HG03175 (cell line): ENCODE measurements at regions not wholly inside any gene's neighbourhood (a gene's known extent, or its start where the extent isn't known, plus 50 kb on each side); places are given as distances from the start of the nearest gene placed in this dataset.
"Not testable (repeated sequence)": the region's sequence is repeated elsewhere in the genome, so short reads cannot be mapped to it uniquely, and the experiment has no call there.

Experiments used
- ATAC-seq: cut with Tn5 transposase; IDR thresholded peaks from one replicate; pipeline ENCODE4 v1.9.1; 2021; ENCODE audit warnings: mild to moderate bottlenecking, moderate library complexity; ENCODE audit not compliant: unreplicated experiment

GRCh38 chrX:95549552-95549951, 1135.1 kb upstream of the DIAPH2 start:
- not testable (repeated sequence) for ATAC-seq

GRCh38 chrX:95585321-95585720, 1099.3 kb upstream of the DIAPH2 start:
- ATAC-seq = no peak

GRCh38 chrX:95612350-95612749, 1072.3 kb upstream of the DIAPH2 start:
- no peak for ATAC-seq

- no peak for ATAC-seq
Observed at GRCh38 chrX:95622200-95622599, 1062.4 kb upstream of the DIAPH2 start.

- ATAC-seq = no peak
Observed at GRCh38 chrX:95626748-95627147, 1057.9 kb upstream of the DIAPH2 start.

GRCh38 chrX:95628796-95629195, 1055.8 kb upstream of the DIAPH2 start:
- ATAC-seq = no peak

GRCh38 chrX:95629737-95630136, 1054.9 kb upstream of the DIAPH2 start:
- ATAC-seq = no peak

- ATAC-seq = no peak
Observed at GRCh38 chrX:95640226-95640625, 1044.4 kb upstream of the DIAPH2 start.

- no peak for ATAC-seq
Observed at GRCh38 chrX:95645738-95646137, 1038.9 kb upstream of the DIAPH2 start.

- ATAC-seq = no peak
Observed at GRCh38 chrX:95662200-95662599, 1022.4 kb upstream of the DIAPH2 start.

- no peak for ATAC-seq
Observed at GRCh38 chrX:95666056-95666455, 1018.6 kb upstream of the DIAPH2 start.

GRCh38 chrX:95675011-95675410, 1009.6 kb upstream of the DIAPH2 start:
- no peak for ATAC-seq

- no peak for ATAC-seq
Observed at GRCh38 chrX:95675794-95676193, 1008.8 kb upstream of the DIAPH2 start.

GRCh38 chrX:95678679-95679078, 1006.0 kb upstream of the DIAPH2 start:
- ATAC-seq = no peak

GRCh38 chrX:95693365-95693764, 991.3 kb upstream of the DIAPH2 start:
- no peak for ATAC-seq

GRCh38 chrX:95703696-95704095, 980.9 kb upstream of the DIAPH2 start:
- no peak for ATAC-seq

GRCh38 chrX:95716841-95717240, 967.8 kb upstream of the DIAPH2 start:
- no peak for ATAC-seq

- ATAC-seq = no peak
Observed at GRCh38 chrX:95718746-95719145, 965.9 kb upstream of the DIAPH2 start.

- no peak for ATAC-seq
Observed at GRCh38 chrX:95721011-95721410, 963.6 kb upstream of the DIAPH2 start.

GRCh38 chrX:95728446-95728845, 956.2 kb upstream of the DIAPH2 start:
- no peak for ATAC-seq

GRCh38 chrX:95729401-95729800, 955.2 kb upstream of the DIAPH2 start:
- ATAC-seq = no peak

- no peak for ATAC-seq
Observed at GRCh38 chrX:95733426-95733825, 951.2 kb upstream of the DIAPH2 start.

- no peak for ATAC-seq
Observed at GRCh38 chrX:95754411-95754810, 930.2 kb upstream of the DIAPH2 start.

- ATAC-seq = no peak
Observed at GRCh38 chrX:95760356-95760755, 924.3 kb upstream of the DIAPH2 start.
